Stimulated activated CD8-positive, alpha-beta memory T cell treated with anti-CD3 and anti-CD28 coated beads, Interleukin-15, amount 100 ng/mL, for 48 hours (primary cell): ENCODE measurements at regions not wholly inside any gene's neighbourhood (a gene's known extent, or its start where the extent isn't known, plus 50 kb on each side); places are given as distances from the start of the nearest gene placed in this dataset.
"Not testable (repeated sequence)": the region's sequence is repeated elsewhere in the genome, so short reads cannot be mapped to it uniquely, and the experiment has no call there.

ENCODE experiments used
- DNase-seq, 2 donors: peaks; one replicate each; pipeline ENCODE4 v3.0.0-alpha.2; 2020; ENCODE audit warnings: low read depth in 2 of 2

- DNase-seq, result no peak
Measured at GRCh38 chr17:31798205-31798724, 60.8 kb downstream of the COPRS start.

- DNase-seq, result not testable (repeated sequence)
Measured at GRCh38 chr17:31795941-31796340, 63.1 kb downstream of the COPRS start.

GRCh38 chr17:31794111-31794510 is 64.9 kb downstream of the COPRS start:
- no peak for DNase-seq

GRCh38 chr17:31793634-31794033 is 65.4 kb downstream of the COPRS start:
- not testable (repeated sequence) for DNase-seq

GRCh38 chr17:31792007-31792585 is 66.9 kb downstream of the COPRS start:
- no peak for DNase-seq

GRCh38 chr17:31789707-31790505 is 69.1 kb downstream of the COPRS start:
- no peak for DNase-seq

GRCh38 chr17:31788956-31789355 is 70.1 kb downstream of the COPRS start:
- no peak for DNase-seq

- DNase-seq, result no peak
Measured at GRCh38 chr17:31788571-31788946, 70.5 kb downstream of the COPRS start.

GRCh38 chr17:31787857-31788570 is 71.0 kb downstream of the COPRS start:
- no peak for DNase-seq

GRCh38 chr17:31786796-31787481 is 72.1 kb downstream of the COPRS start:
- no peak for DNase-seq

GRCh38 chr17:31780483-31780882 is 78.6 kb downstream of the COPRS start:
- DNase-seq, result no peak

- DNase-seq, result no peak
Measured at GRCh38 chr17:31778523-31778922, 80.5 kb downstream of the COPRS start.

GRCh38 chr17:31771328-31771727 is 87.7 kb downstream of the COPRS start:
- DNase-seq, result not testable (repeated sequence)

GRCh38 chr17:31770501-31770900 is 88.5 kb downstream of the COPRS start:
- DNase-seq, result not testable (repeated sequence)

- not testable (repeated sequence) for DNase-seq
Measured at GRCh38 chr17:31761836-31762510, 97.1 kb downstream of the COPRS start.

GRCh38 chr17:31758646-31759045 is 100.4 kb downstream of the COPRS start:
- no peak for DNase-seq

- no peak for DNase-seq
Measured at GRCh38 chr17:31757097-31757496, 101.9 kb downstream of the COPRS start.

- no peak for DNase-seq
Measured at GRCh38 chr17:31754239-31754945, 104.7 kb downstream of the COPRS start.

GRCh38 chr17:31753011-31753410 is 106.0 kb downstream of the COPRS start:
- DNase-seq, result no peak

- no peak for DNase-seq
Measured at GRCh38 chr17:31752584-31752983, 106.5 kb downstream of the COPRS start.

- DNase-seq, result no peak
Measured at GRCh38 chr17:31750578-31750977, 108.5 kb downstream of the COPRS start.
